IMR-90 (cell line): ENCODE measurements at regions not wholly inside any gene's neighbourhood (a gene's known extent, or its start where the extent isn't known, plus 50 kb on each side); places are given as distances from the start of the nearest gene placed in this dataset.

Experiments used
- BHLHE40 ChIP-seq: fragments of 150-350 bp; IDR thresholded peaks from 2 replicates; pipeline ENCODE4 v1.6.1; 2016; ENCODE audit warnings: mild to moderate bottlenecking, low read depth, low read length
- CHD1 ChIP-seq: IDR thresholded peaks from 2 replicates; pipeline ENCODE4 v1.6.1; 2012; ENCODE audit warnings: low read depth, low read length, improper control_type of control experiment
- CTCF ChIP-seq: conservative IDR thresholded peaks from 2 replicates; pipeline ENCODE4 v1.5.1; 2012; ENCODE audit warnings: mild to moderate bottlenecking, low read depth, low read length, improper control_type of control experiment
- ELK1 ChIP-seq: fragments of 150-350 bp; IDR thresholded peaks from 2 replicates; pipeline ENCODE4 v1.6.1; 2016; ENCODE audit warnings: low read depth, mild to moderate bottlenecking, low read length, moderate library complexity, borderline replicate concordance
- FOS ChIP-seq: fragments of 150-350 bp; IDR thresholded peaks from 2 replicates; pipeline ENCODE4 v1.6.1; 2016; ENCODE audit warnings: low read depth, low read length
- MAFK ChIP-seq: IDR thresholded peaks from 2 replicates; pipeline ENCODE4 v1.6.1; 2012; ENCODE audit warnings: low read depth, low read length, improper control_type of control experiment
- MXI1 ChIP-seq: IDR thresholded peaks from 2 replicates; pipeline ENCODE4 v1.6.1; 2012; ENCODE audit warnings: low read depth, mild to moderate bottlenecking, low read length, moderate library complexity, borderline replicate concordance
- POLR2A ChIP-seq: IDR thresholded peaks from 2 replicates; pipeline ENCODE4 v1.6.1; 2012; ENCODE audit warnings: mild to moderate bottlenecking, low read depth, low read length
- RFX5 ChIP-seq: IDR thresholded peaks from 2 replicates; pipeline ENCODE4 v1.8.0; 2012; ENCODE audit warnings: low read depth, mild to moderate bottlenecking, low read length, moderate library complexity
- USF2 ChIP-seq: fragments of 150-350 bp; IDR thresholded peaks from 2 replicates; pipeline ENCODE4 v1.6.1; 2017; ENCODE audit warnings: mild to moderate bottlenecking, antibody characterized with exemption, low read length, low read depth

- TF ChIP-seq CTCF: no peak
- no peak for TF ChIP-seq MXI1
- no peak for TF ChIP-seq POLR2A
- no peak for TF ChIP-seq RFX5
- no peak for TF ChIP-seq CHD1
- no peak for TF ChIP-seq MAFK
- TF ChIP-seq USF2: no peak
- no peak for TF ChIP-seq FOS
- no peak for TF ChIP-seq ELK1
- no peak for TF ChIP-seq BHLHE40
Observed at GRCh38 chr2:7847321-7847720, 834.5 kb upstream of the ID2 start.
